H1 (cell line): ENCODE measurements at regions not wholly inside any gene's neighbourhood (a gene's known extent, or its start where the extent isn't known, plus 50 kb on each side); places are given as distances from the start of the nearest gene placed in this dataset.

Experiments
- BRCA1 ChIP-seq: IDR thresholded peaks from 2 replicates; pipeline ENCODE4 v1.6.1; 2012; ENCODE audit warnings: low read depth, low read length, improper control_type of control experiment
- POLR2A ChIP-seq, 2 experiments: IDR thresholded peaks; 1 replicate in 1 of 2; 2 replicates in 1 of 2; pipeline ENCODE4 v1.6.1; 2011; ENCODE audit warnings: low read depth in 2 of 2, low read length in 2 of 2, mild to moderate bottlenecking in 2 of 2; ENCODE audit errors: control extremely low read depth in 1 of 2

- TF ChIP-seq POLR2A (IDR thresholded peaks at IDR 0.05; ENCODE audit: control extremely low read depth in 1 of 2, low read depth in 2 of 2, low read length in 2 of 2): no peak
- TF ChIP-seq BRCA1: no peak
Observed at GRCh38 chr6:8608737-8609136, 173.4 kb upstream of the SLC35B3 start.
